Neural progenitor cell (in vitro differentiated cells): ENCODE measurements at regions not wholly inside any gene's neighbourhood (a gene's known extent, or its start where the extent isn't known, plus 50 kb on each side); places are given as distances from the start of the nearest gene placed in this dataset.

ENCODE experiments used
- EZH2 ChIP-seq: fragments of 200-600 bp; sonication (generic); IDR thresholded peaks from 2 replicates; pipeline ENCODE4 v1.6.1; 2017; ENCODE audit warnings: antibody characterized with exemption, mild to moderate bottlenecking, moderate library complexity
- EZH2phosphoT487 ChIP-seq: fragments of 200-600 bp; sonication (generic); IDR thresholded peaks from 2 replicates; pipeline ENCODE4 v1.6.1; 2017; ENCODE audit warnings: antibody characterized with exemption
- TF ChIP-seq, protein P1 (sequence below): fragments of 200-600 bp; sonication (generic); IDR thresholded peaks from 2 replicates; pipeline ENCODE4 v1.5.1; 2017; ENCODE audit warnings: antibody characterized with exemption, mild to moderate bottlenecking

DNA sequence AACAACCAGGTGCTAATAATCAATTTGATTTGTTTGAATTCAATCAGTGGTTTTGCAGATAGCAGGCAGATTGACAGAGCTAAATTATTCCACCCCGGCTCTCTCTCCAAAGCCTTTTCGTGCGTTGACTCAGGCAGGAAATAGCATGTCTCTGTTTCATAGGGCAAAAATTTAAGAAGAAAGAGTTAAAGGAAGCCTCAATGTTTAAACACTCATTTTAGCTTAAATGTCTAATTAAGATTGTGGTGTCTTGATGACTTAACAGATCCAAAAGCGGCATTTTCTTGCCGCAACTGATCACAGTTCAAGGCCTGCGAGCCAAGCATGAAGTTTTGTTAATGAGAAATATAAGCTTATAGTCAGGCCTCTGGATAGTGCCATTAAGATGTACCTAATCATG, 1051.1 kb upstream of the AUTS2 start:
- TF ChIP-seq, protein P1, sequence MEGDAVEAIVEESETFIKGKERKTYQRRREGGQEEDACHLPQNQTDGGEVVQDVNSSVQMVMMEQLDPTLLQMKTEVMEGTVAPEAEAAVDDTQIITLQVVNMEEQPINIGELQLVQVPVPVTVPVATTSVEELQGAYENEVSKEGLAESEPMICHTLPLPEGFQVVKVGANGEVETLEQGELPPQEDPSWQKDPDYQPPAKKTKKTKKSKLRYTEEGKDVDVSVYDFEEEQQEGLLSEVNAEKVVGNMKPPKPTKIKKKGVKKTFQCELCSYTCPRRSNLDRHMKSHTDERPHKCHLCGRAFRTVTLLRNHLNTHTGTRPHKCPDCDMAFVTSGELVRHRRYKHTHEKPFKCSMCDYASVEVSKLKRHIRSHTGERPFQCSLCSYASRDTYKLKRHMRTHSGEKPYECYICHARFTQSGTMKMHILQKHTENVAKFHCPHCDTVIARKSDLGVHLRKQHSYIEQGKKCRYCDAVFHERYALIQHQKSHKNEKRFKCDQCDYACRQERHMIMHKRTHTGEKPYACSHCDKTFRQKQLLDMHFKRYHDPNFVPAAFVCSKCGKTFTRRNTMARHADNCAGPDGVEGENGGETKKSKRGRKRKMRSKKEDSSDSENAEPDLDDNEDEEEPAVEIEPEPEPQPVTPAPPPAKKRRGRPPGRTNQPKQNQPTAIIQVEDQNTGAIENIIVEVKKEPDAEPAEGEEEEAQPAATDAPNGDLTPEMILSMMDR: no peak
- TF ChIP-seq EZH2: no peak
- TF ChIP-seq EZH2phosphoT487: no peak
